HCT116 (cell line): ENCODE measurements at regions not wholly inside any gene's neighbourhood (a gene's known extent, or its start where the extent isn't known, plus 50 kb on each side); places are given as distances from the start of the nearest gene placed in this dataset.

Source experiments
- ATF3 ChIP-seq: IDR thresholded peaks from 2 replicates; pipeline ENCODE4 v1.6.1; 2012
- CBX3 ChIP-seq: IDR thresholded peaks from 2 replicates; pipeline ENCODE4 v1.6.1; 2012; ENCODE audit warnings: low read depth
- CEBPB ChIP-seq: IDR thresholded peaks from 2 replicates; pipeline ENCODE4 v1.6.1; 2012; ENCODE audit warnings: low read depth
- CTCF ChIP-seq, 3 experiments: fragments of 200-600 bp in 1 of 3; sonication (generic) in 1 of 3; IDR thresholded peaks in 2 of 3; conservative IDR thresholded peaks in 1 of 3; 2 replicates each; pipeline ENCODE4 v1.5.1; 2012 to 2017; ENCODE audit warnings: low read depth in 2 of 3, low read length in 2 of 3, antibody characterized with exemption in 1 of 3, borderline replicate concordance in 1 of 3, control low read depth in 1 of 3, mild to moderate bottlenecking in 1 of 3, mixed read lengths in 1 of 3, mixed run types in 1 of 3, moderate library complexity in 1 of 3; ENCODE audit not compliant: insufficient read depth in 1 of 3
- FOSL1 ChIP-seq: IDR thresholded peaks from 2 replicates; pipeline ENCODE4 v1.6.1; 2012; ENCODE audit warnings: low read depth
- JUND ChIP-seq: IDR thresholded peaks from 2 replicates; pipeline ENCODE4 v1.6.1; 2012
- POLR2AphosphoS5 ChIP-seq: IDR thresholded peaks from 2 replicates; pipeline ENCODE4 v1.6.1; 2011; ENCODE audit warnings: mild to moderate bottlenecking, low read depth, low read length, moderate library complexity
- RAD21 ChIP-seq: IDR thresholded peaks from 2 replicates; pipeline ENCODE4 v1.6.1; 2012; ENCODE audit warnings: low read depth, mild to moderate bottlenecking
- REST ChIP-seq: IDR thresholded peaks from 2 replicates; pipeline ENCODE4 v1.6.1; 2012; ENCODE audit warnings: low read depth
- SP1 ChIP-seq: IDR thresholded peaks from 2 replicates; pipeline ENCODE4 v1.6.1; 2012; ENCODE audit warnings: low read depth
- SRF ChIP-seq: IDR thresholded peaks from 2 replicates; pipeline ENCODE4 v1.6.1; 2012; ENCODE audit warnings: low read depth
- TCF7L2 ChIP-seq: IDR thresholded peaks from 2 replicates; pipeline ENCODE4 v1.7.0; 2011; ENCODE audit warnings: borderline replicate concordance, inconsistent platforms; ENCODE audit not compliant: insufficient read depth, insufficient read length; ENCODE audit errors: extremely low read depth
- ZNF274 ChIP-seq: fragments of 200-500 bp; sonication (Bioruptor generic); IDR thresholded peaks from 2 replicates; pipeline ENCODE4 v1.6.1; 2014; ENCODE audit warnings: mild to moderate bottlenecking, low read depth, low read length, inconsistent platforms

GRCh38 chr6:110042670-110043296 is 64.7 kb downstream of the GPR6 start:
- TF ChIP-seq CBX3 (no peak), TCF7L2 (no peak), SP1 (no peak), CTCF (IDR thresholded peaks at IDR 0.05 in 2 of 3, conservative IDR thresholded peaks at IDR 0.05 in 1 of 3; ENCODE audit: borderline replicate concordance in 1 of 3, insufficient read depth in 1 of 3, low read depth in 2 of 3, low read length in 2 of 3) (no peak), ZNF274 (no peak), RAD21 (no peak), REST (no peak), JUND (no peak), FOSL1 (no peak), SRF (no peak), CEBPB (no peak), ATF3 (no peak), POLR2AphosphoS5 (no peak)
